ENCODE measurements at regions not wholly inside any gene's neighbourhood (a gene's known extent, or its start where the extent isn't known, plus 50 kb on each side); places are given as distances from the start of the nearest gene placed in this dataset.

DNA sequence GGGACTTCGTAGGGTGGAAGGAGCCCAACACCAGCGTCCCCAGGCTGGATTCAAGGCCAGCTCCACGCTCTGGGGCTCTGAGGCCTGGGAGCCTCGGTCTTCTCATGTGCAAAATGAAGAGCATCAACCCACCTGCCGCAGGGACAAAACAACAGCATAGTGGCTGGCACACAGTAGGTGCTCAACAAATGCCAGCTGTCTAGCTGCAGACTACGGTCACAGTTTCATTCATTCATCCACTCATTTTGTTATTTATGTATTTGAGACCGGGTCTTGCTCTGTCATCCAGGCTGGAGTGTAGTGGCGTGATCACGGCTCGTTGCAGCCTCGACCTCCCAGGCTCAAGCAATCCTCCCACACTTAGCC is 60.7 kb downstream of the CEBPB start:
- TF ChIP-seq CTCF (IDR thresholded peaks at IDR 0.05; ENCODE audit: insufficient read depth, low read depth, low read length), result no peak
- no peak for DNase-seq (ENCODE audit: low read depth)
- H3K4me3 ChIP-seq (ENCODE audit: low read depth, low read length), result no peak overlapping the region

- H3K4me3 ChIP-seq (ENCODE audit: low read depth, low read length), result no peak overlapping the region
- TF ChIP-seq CTCF (IDR thresholded peaks at IDR 0.05; ENCODE audit: insufficient read depth, low read depth, low read length), result no peak
- no peak for DNase-seq (ENCODE audit: low read depth)
Measured at GRCh38 chr20:50251992-50252511, 61.4 kb downstream of the CEBPB start.

GRCh38 chr20:50252701-50253100 is 62.1 kb downstream of the CEBPB start:
- TF ChIP-seq CTCF (IDR thresholded peaks at IDR 0.05; ENCODE audit: insufficient read depth, low read depth, low read length), result no peak
- H3K4me3 ChIP-seq (ENCODE audit: low read depth, low read length), result no peak overlapping the region
- no peak for DNase-seq (ENCODE audit: low read depth)

DNA sequence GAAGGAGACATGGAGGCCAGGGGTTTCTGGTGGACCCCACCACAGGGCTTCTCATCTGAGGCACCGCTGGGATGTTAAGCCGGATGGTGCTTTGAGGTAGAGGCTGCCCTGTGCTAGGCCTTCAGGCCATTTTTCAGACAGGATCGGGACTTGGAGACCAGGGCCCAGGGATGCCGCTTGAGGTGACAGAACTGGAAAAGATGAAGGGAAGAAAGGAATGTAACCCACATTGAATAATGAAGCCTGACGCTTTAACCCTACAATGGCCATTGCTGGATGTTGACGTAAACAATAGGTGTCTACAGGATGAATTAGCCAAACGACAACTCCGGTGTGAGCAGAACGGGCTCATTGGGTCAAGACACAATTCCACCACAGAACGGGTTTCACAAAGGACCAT is 62.5 kb downstream of the CEBPB start:
- no peak for DNase-seq (ENCODE audit: low read depth)
- no peak for TF ChIP-seq CTCF (IDR thresholded peaks at IDR 0.05; ENCODE audit: insufficient read depth, low read depth, low read length)
- H3K4me3 ChIP-seq (ENCODE audit: low read depth, low read length), result no peak overlapping the region

- no peak for DNase-seq (ENCODE audit: low read depth)
- no peak for TF ChIP-seq CTCF (IDR thresholded peaks at IDR 0.05; ENCODE audit: insufficient read depth, low read depth, low read length)
- no peak overlapping the region for H3K4me3 ChIP-seq (ENCODE audit: low read depth, low read length)
Measured at GRCh38 chr20:50254466-50255079, 63.9 kb downstream of the CEBPB start.

GRCh38 chr20:50256577-50256976 is 65.9 kb downstream of the CEBPB start:
- no peak overlapping the region for H3K4me3 ChIP-seq (ENCODE audit: low read depth, low read length)
- DNase-seq (ENCODE audit: low read depth), result no peak
- TF ChIP-seq CTCF (IDR thresholded peaks at IDR 0.05; ENCODE audit: insufficient read depth, low read depth, low read length), result no peak

GRCh38 chr20:50257860-50258259 is 67.2 kb downstream of the CEBPB start:
- no peak for DNase-seq (ENCODE audit: low read depth)

More at GRCh38 chr20:50257860-50258259, 67.2 kb downstream of the CEBPB start:
- TF ChIP-seq CTCF (IDR thresholded peaks at IDR 0.05; ENCODE audit: insufficient read depth, low read depth, low read length), result no peak
- H3K4me3 ChIP-seq (ENCODE audit: low read depth, low read length), result no peak overlapping the region

All from fibroblast of villous mesenchyme (primary cell).